Body of pancreas (tissue), 4 donors: ENCODE measurements at regions not wholly inside any gene's neighbourhood (a gene's known extent, or its start where the extent isn't known, plus 50 kb on each side); places are given as distances from the start of the nearest gene placed in this dataset.

ENCODE experiments used
- CTCF ChIP-seq, 7 experiments: fragments of 450-650 bp in 4 of 7; fragments of 200-600 bp in 3 of 7; sonication (generic) in 3 of 7; IDR thresholded peaks; one replicate each; pipeline ENCODE4 v1.5.1; 2016 to 2019; ENCODE audit warnings: antibody characterized with exemption in 7 of 7
- POLR2A ChIP-seq, 3 donors: fragments of 450-650 bp; IDR thresholded peaks; one replicate each; pipeline ENCODE4 v1.6.1; 2016; ENCODE audit warnings: antibody characterized with exemption in 3 of 3, mild to moderate bottlenecking in 2 of 3

GRCh38 chr10:2994221-2994961 is 73.0 kb upstream of the PFKP start:
- no peak for TF ChIP-seq CTCF (IDR thresholded peaks at IDR 0.05)
- TF ChIP-seq POLR2A (IDR thresholded peaks at IDR 0.05) = no peak
